NCI-H146 (cell line): ENCODE measurements at regions not wholly inside any gene's neighbourhood (a gene's known extent, or its start where the extent isn't known, plus 50 kb on each side); places are given as distances from the start of the nearest gene placed in this dataset.

Source experiments
- DNase-seq: peaks from one replicate; lab custom pipeline; 2025; lab: John Stamatoyannopoulos, UW

GRCh38 chr5:58113172-58113571, 346.7 kb downstream of the PLK2 start:
- DNase-seq = no peak

- DNase-seq = no peak
Measured at GRCh38 chr5:58108511-58108910, 351.4 kb downstream of the PLK2 start.

- no peak for DNase-seq
Measured at GRCh38 chr5:58107704-58108103, 352.2 kb downstream of the PLK2 start.

GRCh38 chr5:58106754-58107410, 353.0 kb downstream of the PLK2 start:
- no peak for DNase-seq

- no peak for DNase-seq
Measured at GRCh38 chr5:58105836-58106235, 354.1 kb downstream of the PLK2 start.

- no peak for DNase-seq
Measured at GRCh38 chr5:58099257-58099656, 360.6 kb downstream of the PLK2 start.

- no peak for DNase-seq
Measured at GRCh38 chr5:58094031-58094430, 365.9 kb downstream of the PLK2 start.

- no peak for DNase-seq
Measured at GRCh38 chr5:58090704-58091103, 369.2 kb downstream of the PLK2 start.

- no peak for DNase-seq
Measured at GRCh38 chr5:58088941-58089340, 370.9 kb downstream of the PLK2 start.

- no peak for DNase-seq
Measured at GRCh38 chr5:58087905-58088304, 372.0 kb downstream of the PLK2 start.

- no peak for DNase-seq
Measured at GRCh38 chr5:58087123-58087522, 372.8 kb downstream of the PLK2 start.

- DNase-seq = no peak
Measured at GRCh38 chr5:58085800-58086199, 374.1 kb downstream of the PLK2 start.

- DNase-seq = no peak
Measured at GRCh38 chr5:58081435-58081834, 378.5 kb downstream of the PLK2 start.

GRCh38 chr5:58080573-58080972, 379.3 kb downstream of the PLK2 start:
- DNase-seq = peak; percentile 48

GRCh38 chr5:58077966-58078365, 381.9 kb downstream of the PLK2 start:
- peak; percentile 82 for DNase-seq

GRCh38 chr5:58077416-58077815, 382.5 kb downstream of the PLK2 start:
- peak; percentile 58 for DNase-seq

- peak; percentile 71 for DNase-seq
Measured at GRCh38 chr5:58076483-58077257, 383.2 kb downstream of the PLK2 start.

GRCh38 chr5:58075907-58076306, 384.0 kb downstream of the PLK2 start:
- DNase-seq = no peak

- no peak for DNase-seq
Measured at GRCh38 chr5:58074717-58075116, 385.2 kb downstream of the PLK2 start.

- DNase-seq = no peak
Measured at GRCh38 chr5:58074222-58074621, 385.7 kb downstream of the PLK2 start.

- DNase-seq = no peak
Measured at GRCh38 chr5:58073243-58073642, 386.6 kb downstream of the PLK2 start.

GRCh38 chr5:58072300-58072965, 387.5 kb downstream of the PLK2 start:
- DNase-seq = peak; percentile 95

- peak; percentile 94 for DNase-seq
Measured at GRCh38 chr5:58071566-58071965, 388.3 kb downstream of the PLK2 start.
